Adrenal gland (tissue), 5 donors: ENCODE measurements at regions not wholly inside any gene's neighbourhood (a gene's known extent, or its start where the extent isn't known, plus 50 kb on each side); places are given as distances from the start of the nearest gene placed in this dataset.

Experiments
- CTCF ChIP-seq, 6 experiments: fragments of 450-650 bp in 4 of 6; fragments of 200-600 bp in 2 of 6; sonication (generic) in 1 of 6; IDR thresholded peaks; 1 replicate in 5 of 6; 2 replicates in 1 of 6; pipeline versions ENCODE4 v1.5.1 to v1.8.0; 2016 to 2021; ENCODE audit warnings: antibody characterized with exemption in 6 of 6, mild to moderate bottlenecking in 2 of 6, moderate library complexity in 1 of 6
- POLR2A ChIP-seq, 2 donors: fragments of 450-650 bp; IDR thresholded peaks; one replicate each; pipeline ENCODE4 v1.6.1; 2017; ENCODE audit warnings: antibody characterized with exemption in 2 of 2, mild to moderate bottlenecking in 2 of 2, moderate library complexity in 1 of 2
- donor health status: DM: no; HTN: no; CAD: no.

GRCh38 chr18:5058768-5059695, 138.0 kb downstream of the AKAIN1 start:
- TF ChIP-seq CTCF (IDR thresholded peaks at IDR 0.05) (no peak), POLR2A (IDR thresholded peaks at IDR 0.05) (no peak)
